Mesendoderm (in vitro differentiated cells): ENCODE measurements at regions not wholly inside any gene's neighbourhood (a gene's known extent, or its start where the extent isn't known, plus 50 kb on each side); places are given as distances from the start of the nearest gene placed in this dataset.

ENCODE experiments used
- DNase-seq: peaks from one replicate; pipeline ENCODE4 v3.0.0; 2013
- H2AK5ac ChIP-seq: 2 replicates; pipeline ENCODE4 v1.6.1; 2013; ENCODE audit warnings: low read length, inconsistent platforms
- H2BK120ac ChIP-seq: 2 replicates; pipeline ENCODE4 v1.6.1; 2013; ENCODE audit warnings: low read depth, mild to moderate bottlenecking, low read length, moderate library complexity, mixed read lengths
- H2BK15ac ChIP-seq: replicated peaks from 2 replicates; pipeline ENCODE4 v1.6.1; 2013; ENCODE audit warnings: low read depth, mild to moderate bottlenecking, moderate library complexity
- H2BK5ac ChIP-seq: 2 replicates; pipeline ENCODE4 v1.6.1; 2013; ENCODE audit warnings: low read length, inconsistent platforms
- H3K18ac ChIP-seq: 2 replicates; pipeline ENCODE4 v1.6.1; 2013; ENCODE audit warnings: mild to moderate bottlenecking, low read length, mixed read lengths
- H3K23ac ChIP-seq: one replicate; pipeline ENCODE4 v1.6.1; 2013; ENCODE audit warnings: low read length
- H3K27ac ChIP-seq: 2 replicates; pipeline ENCODE4 v1.5.1; 2013; ENCODE audit warnings: low read depth, mild to moderate bottlenecking, inconsistent platforms, low read length, moderate library complexity
- H3K27me3 ChIP-seq: 2 replicates; pipeline ENCODE4 v1.6.1; 2013; ENCODE audit warnings: low read length, control low read depth, mild to moderate bottlenecking, inconsistent platforms; ENCODE audit not compliant: insufficient read depth, poor library complexity
- H3K36me3 ChIP-seq: 2 replicates; pipeline ENCODE4 v1.6.1; 2013; ENCODE audit warnings: low read length, inconsistent platforms; ENCODE audit not compliant: control insufficient read depth, insufficient read depth
- H3K4ac ChIP-seq: one replicate; pipeline ENCODE4 v1.6.1; 2013; ENCODE audit warnings: low read depth, mild to moderate bottlenecking, low read length, moderate library complexity
- H3K4me1 ChIP-seq: 2 replicates; pipeline ENCODE4 v1.6.1; 2013; ENCODE audit warnings: low read depth, low read length, inconsistent platforms; ENCODE audit not compliant: control insufficient read depth
- H3K4me2 ChIP-seq: 2 replicates; pipeline ENCODE4 v1.6.1; 2013; ENCODE audit warnings: low read length
- H3K4me3 ChIP-seq: 2 replicates; pipeline ENCODE4 v1.5.1; 2013; ENCODE audit warnings: mild to moderate bottlenecking, low read length
- H3K56ac ChIP-seq: one replicate; pipeline ENCODE4 v1.6.1; 2013; ENCODE audit warnings: low read length
- H3K79me1 ChIP-seq: 2 replicates; pipeline ENCODE4 v1.6.1; 2013; ENCODE audit warnings: low read length, inconsistent platforms
- H3K79me2 ChIP-seq: 2 replicates; pipeline ENCODE4 v1.6.1; 2013; ENCODE audit warnings: mild to moderate bottlenecking, low read length; ENCODE audit not compliant: control insufficient read depth, insufficient read depth
- H3K9ac ChIP-seq: 2 replicates; pipeline ENCODE4 v1.6.1; 2013; ENCODE audit warnings: low read length, inconsistent platforms
- H4K5ac ChIP-seq: one replicate; pipeline ENCODE4 v1.6.1; 2013; ENCODE audit warnings: low read length
- H4K8ac ChIP-seq: one replicate; pipeline ENCODE4 v1.6.1; 2013; ENCODE audit warnings: low read depth, mild to moderate bottlenecking, control low read depth, low read length, moderate library complexity
- WGBS: extraction: QIAGEN DNeasy Blood & Tissue Kit; methylation state at CpG from one replicate; pipeline ENCODE4 v1.1.7; 2013; ENCODE audit warnings: low lambda C conversion rate, missing lambda C conversion rate; ENCODE audit not compliant: insufficient coverage; ENCODE audit errors: extremely low coverage; 5-methylcytosine and 5-hydroxymethylcytosine counted together

GRCh38 chr14:73787486-73788316, 63.9 kb upstream of the PTGR2 start:
- Histone ChIP-seq H2BK15ac (no peak overlapping the region), H3K9ac (peak overlapping the region; percentile 75), H3K79me1 (peaks cover 15% of the 10 kb centered on the region), H3K4me3 (peak overlapping the region; percentile 33), H3K27me3 (no peaks in the 10 kb centered on the region), H3K36me3 (no peaks in the 10 kb centered on the region), H4K8ac (peak overlapping the region; percentile 3), H3K56ac (peak overlapping the region; percentile 91), H3K4ac (peak overlapping the region; percentile 28), H2AK5ac (no peak overlapping the region), H3K79me2 (peaks cover 6% of the 10 kb centered on the region), H3K4me2 (peak overlapping the region; percentile 66), H2BK5ac (no peak overlapping the region), H3K4me1 (peaks cover 10% of the 10 kb centered on the region), H3K23ac (no peak overlapping the region), H4K5ac (no peak overlapping the region), H3K27ac (no peak overlapping the region), H3K18ac (peak overlapping the region; percentile 99), H2BK120ac (peak overlapping the region; percentile 83)
- DNase-seq: no peak
- WGBS: no CpG with 5 or more reads among the region's 17 CpGs

- peak overlapping the region; percentile 91 for H3K56ac ChIP-seq
- peaks cover 10% of the 10 kb centered on the region for H3K4me1 ChIP-seq
- peak overlapping the region; percentile 94 for H3K4me2 ChIP-seq
- H2BK5ac ChIP-seq: peak overlapping the region; percentile 65
- H3K27ac ChIP-seq: peak overlapping the region; percentile 54
- peaks cover 15% of the 10 kb centered on the region for H3K79me1 ChIP-seq
- no peaks in the 10 kb centered on the region for H3K36me3 ChIP-seq
- H2BK15ac ChIP-seq: no peak overlapping the region
- peak overlapping the region; percentile 75 for H3K9ac ChIP-seq
- H2BK120ac ChIP-seq: peak overlapping the region; percentile 93
- H3K4ac ChIP-seq: peak overlapping the region; percentile 28
- no CpG with 5 or more reads among the region's 105 CpGs for WGBS
- no peak overlapping the region for H3K23ac ChIP-seq
- peaks cover 6% of the 10 kb centered on the region for H3K79me2 ChIP-seq
- peak overlapping the region; percentile 99 for H3K18ac ChIP-seq
- DNase-seq: peak; percentile 76
- no peak overlapping the region for H2AK5ac ChIP-seq
- H4K5ac ChIP-seq: no peak overlapping the region
- H3K4me3 ChIP-seq: peak overlapping the region; percentile 36
- H3K27me3 ChIP-seq: no peaks in the 10 kb centered on the region
- peak overlapping the region; percentile 3 for H4K8ac ChIP-seq
Measured at GRCh38 chr14:73786636-73787485, 64.8 kb upstream of the PTGR2 start.

- no peaks in the 10 kb centered on the region for H3K27me3 ChIP-seq
Measured at GRCh38 chr14:73785834-73786635, 65.6 kb upstream of the PTGR2 start.

GRCh38 chr14:73785336-73785833, 66.2 kb upstream of the PTGR2 start:
- Histone ChIP-seq H3K36me3 (no peaks in the 10 kb centered on the region), H2AK5ac (no peak overlapping the region), H3K4me1 (peaks cover 10% of the 10 kb centered on the region), H2BK120ac (no peak overlapping the region), H3K4ac (no peak overlapping the region), H4K5ac (no peak overlapping the region), H3K56ac (peak overlapping the region; percentile 91), H2BK15ac (no peak overlapping the region), H3K27me3 (no peaks in the 10 kb centered on the region), H3K79me1 (peaks cover 15% of the 10 kb centered on the region), H3K4me3 (peak overlapping the region; percentile 36), H3K27ac (peak overlapping the region; percentile 14), H3K23ac (no peak overlapping the region), H4K8ac (no peak overlapping the region), H2BK5ac (no peak overlapping the region), H3K9ac (peak overlapping the region; percentile 75), H3K79me2 (peaks cover 7% of the 10 kb centered on the region), H3K4me2 (peak overlapping the region; percentile 94), H3K18ac (no peak overlapping the region)
- WGBS: no CpG with 5 or more reads among the region's 8 CpGs
- peak; percentile 90 for DNase-seq

More at GRCh38 chr14:73785834-73786635, 65.6 kb upstream of the PTGR2 start:
- Histone ChIP-seq H4K8ac (no peak overlapping the region), H3K4me3 (peak overlapping the region; percentile 36), H2BK5ac (no peak overlapping the region), H3K27ac (peak overlapping the region; percentile 54), H3K36me3 (no peaks in the 10 kb centered on the region), H2BK15ac (no peak overlapping the region), H3K23ac (peak overlapping the region; percentile 99), H3K79me2 (peaks cover 6% of the 10 kb centered on the region), H3K4ac (no peak overlapping the region), H3K4me1 (peaks cover 10% of the 10 kb centered on the region), H3K18ac (peak overlapping the region; percentile 99), H3K79me1 (peaks cover 15% of the 10 kb centered on the region), H3K4me2 (peak overlapping the region; percentile 94), H2BK120ac (no peak overlapping the region), H3K9ac (peak overlapping the region; percentile 75), H2AK5ac (no peak overlapping the region), H3K56ac (peak overlapping the region; percentile 91), H4K5ac (no peak overlapping the region)
- no CpG with 5 or more reads among the region's 35 CpGs for WGBS
- peak; percentile 65 for DNase-seq

- no peak overlapping the region for H3K18ac ChIP-seq
Measured at GRCh38 chr14:73784988-73785313, 66.7 kb upstream of the PTGR2 start.

More at GRCh38 chr14:73784988-73785313, 66.7 kb upstream of the PTGR2 start:
- no peak overlapping the region for H4K8ac ChIP-seq
- H3K36me3 ChIP-seq: no peaks in the 10 kb centered on the region
- H3K4ac ChIP-seq: no peak overlapping the region
- H3K23ac ChIP-seq: no peak overlapping the region
- peak overlapping the region; percentile 7 for H3K9ac ChIP-seq
- peaks cover 10% of the 10 kb centered on the region for H3K4me1 ChIP-seq
- H3K27me3 ChIP-seq: no peaks in the 10 kb centered on the region
- H3K56ac ChIP-seq: peak overlapping the region; percentile 29
- WGBS: no CpG with 5 or more reads among the region's 4 CpGs
- H3K79me2 ChIP-seq: peaks cover 7% of the 10 kb centered on the region
- H2BK5ac ChIP-seq: no peak overlapping the region
- H4K5ac ChIP-seq: no peak overlapping the region
- no peak overlapping the region for H3K27ac ChIP-seq
- H2BK15ac ChIP-seq: no peak overlapping the region
- H3K4me2 ChIP-seq: no peak overlapping the region
- H2BK120ac ChIP-seq: no peak overlapping the region
- no peak for DNase-seq
- H3K4me3 ChIP-seq: no peak overlapping the region
- peaks cover 19% of the 10 kb centered on the region for H3K79me1 ChIP-seq
- H2AK5ac ChIP-seq: peak overlapping the region; percentile 9
